B cell (primary cell): ENCODE measurements at regions not wholly inside any gene's neighbourhood (a gene's known extent, or its start where the extent isn't known, plus 50 kb on each side); places are given as distances from the start of the nearest gene placed in this dataset.

Experiments used
- ATAC-seq: fragments of 200-7000 bp; cut with Tn5 transposase; one replicate; pipeline ENCODE4 v1.10.0; 2021; ENCODE audit warnings: low read depth, mild to moderate bottlenecking, moderate number of reproducible peaks, moderate library complexity
- CTCF ChIA-PET: fragments of 350-600 bp; sonication (Branson Sonifier 250); formaldehyde crosslinking; loops from one replicate; lab custom pipeline; 2021; ENCODE audit warnings: antibody characterized with exemption, inconsistent platforms; lab: Charles Lee
- POLR2A ChIA-PET: fragments of 350-600 bp; sonication (Branson Sonifier 250); formaldehyde crosslinking; loops from one replicate; lab custom pipeline; 2021; ENCODE audit warnings: antibody characterized with exemption; lab: Charles Lee
- DNase-seq: peaks from one replicate; pipeline ENCODE4 v3.0.0; 2013
- H2AFZ ChIP-seq: 2 replicates; pipeline ENCODE4 v1.6.1; 2012; ENCODE audit warnings: mild to moderate bottlenecking, low read depth, low read length; ENCODE audit not compliant: insufficient read depth, poor library complexity, severe bottlenecking
- H3K27ac ChIP-seq, 2 donors: 1 replicate in 1 of 2; 2 replicates in 1 of 2; pipeline ENCODE4 v1.5.1; 2012 to 2013; ENCODE audit warnings: low read length in 2 of 2, mild to moderate bottlenecking in 2 of 2, moderate library complexity in 1 of 2
- H3K27me3 ChIP-seq, 4 experiments: fragments of 200-600 bp in 1 of 4; sonication (generic) in 1 of 4; replicated peaks in 1 of 4; 1 replicate in 2 of 4; 2 replicates in 2 of 4; pipeline versions ENCODE4 v1.6.1 to v1.7.0; 2013 to 2016; ENCODE audit warnings: low read length in 3 of 4, mild to moderate bottlenecking in 2 of 4, mixed read lengths in 1 of 4, moderate library complexity in 1 of 4; ENCODE audit not compliant: insufficient read depth in 4 of 4, control insufficient read depth in 3 of 4; ENCODE audit errors: control extremely low read depth in 1 of 4
- H3K36me3 ChIP-seq, 2 experiments: replicated peaks in 1 of 2; 1 replicate in 1 of 2; 2 replicates in 1 of 2; pipeline versions ENCODE4 v1.6.1 to v1.7.1; 2013; ENCODE audit warnings: low read length in 1 of 2; ENCODE audit not compliant: insufficient read depth in 2 of 2, control insufficient read depth in 1 of 2; ENCODE audit errors: control extremely low read depth in 1 of 2, extremely low read depth in 1 of 2
- H3K4me1 ChIP-seq, 2 donors: fragments of 200-600 bp in 1 of 2; sonication (generic) in 1 of 2; 1 replicate in 1 of 2; 2 replicates in 1 of 2; pipeline versions ENCODE4 v1.5.1 to v1.6.1; 2013 to 2017; ENCODE audit warnings: low read length in 2 of 2; ENCODE audit not compliant: control insufficient read depth in 2 of 2, insufficient read depth in 2 of 2
- H3K4me2 ChIP-seq: replicated peaks from 2 replicates; pipeline ENCODE3; 2012; ENCODE audit warnings: mild to moderate bottlenecking, low read depth, low read length; ENCODE audit not compliant: poor library complexity, severe bottlenecking
- H3K4me3 ChIP-seq, 5 experiments: fragments of 200-600 bp in 1 of 5; sonication (generic) in 1 of 5; 1 replicate in 3 of 5; 2 replicates in 2 of 5; pipeline versions ENCODE4 v1.5.1 to v1.7.0; 2011 to 2016; ENCODE audit warnings: low read length in 4 of 5, mild to moderate bottlenecking in 4 of 5, low read depth in 2 of 5, control low read depth in 1 of 5, moderate library complexity in 1 of 5; ENCODE audit not compliant: insufficient read depth in 1 of 5; ENCODE audit errors: control extremely low read depth in 1 of 5, extremely low read depth in 1 of 5
- H3K79me2 ChIP-seq: fragments of 200-600 bp; sonication (generic); one replicate; pipeline ENCODE4 v1.6.0; 2016; ENCODE audit warnings: low read length; ENCODE audit not compliant: control insufficient read depth, insufficient read depth
- H3K9ac ChIP-seq: fragments of 200-600 bp; sonication (generic); 2 replicates; pipeline ENCODE4 v1.6.1; 2017; ENCODE audit warnings: mild to moderate bottlenecking, low read length, moderate library complexity
- H3K9me3 ChIP-seq, 3 donors: one replicate each; pipeline versions ENCODE4 v1.6.1 to v1.7.1; 2013; ENCODE audit warnings: low read length in 2 of 3; ENCODE audit not compliant: control insufficient read depth in 2 of 3, insufficient read depth in 1 of 3; ENCODE audit errors: control extremely low read depth in 1 of 3
- H4K20me1 ChIP-seq: 2 replicates; pipeline ENCODE4 v1.6.0; 2012; ENCODE audit warnings: mild to moderate bottlenecking, low read length; ENCODE audit not compliant: insufficient read depth, control insufficient read depth, poor library complexity, severe bottlenecking
- H3K27ac Mint-ChIP-seq: one replicate; pipeline ENCODE4 v1.8.0; 2021; ENCODE audit warnings: mixed read lengths
- H3K27me3 Mint-ChIP-seq: one replicate; pipeline ENCODE4 v1.8.0; 2021; ENCODE audit warnings: mixed read lengths
- H3K4me1 Mint-ChIP-seq: one replicate; pipeline ENCODE4 v1.8.0; 2021; ENCODE audit warnings: mixed read lengths
- H3K4me3 Mint-ChIP-seq: one replicate; pipeline ENCODE4 v1.8.0; 2021; ENCODE audit warnings: mixed read lengths
- H3K9me3 Mint-ChIP-seq: one replicate; pipeline ENCODE4 v1.8.0; 2022; ENCODE audit warnings: mixed read lengths; ENCODE audit not compliant: insufficient read depth
- EZH2 ChIP-seq: IDR thresholded peaks from 2 replicates; pipeline ENCODE4 v1.6.1; 2012; ENCODE audit warnings: borderline replicate concordance, low read depth, mild to moderate bottlenecking, moderate library complexity, low read length; ENCODE audit not compliant: insufficient read depth, poor library complexity, severe bottlenecking
- WGBS: methylation state at CpG from one replicate; pipeline ENCODE4 v1.1.5; 2013; ENCODE audit warnings: missing lambda C conversion rate; ENCODE audit not compliant: insufficient coverage; 5-methylcytosine and 5-hydroxymethylcytosine counted together
- intact Hi-C: fragments of 100-400 bp; cut with micrococcal nuclease; formaldehyde crosslinking; loops from one replicate; pipeline ENCODE4 v1.10.0; 2022
- TF ChIP-seq, protein P1 (sequence below): fragments of 200-600 bp; IDR thresholded peaks from one replicate; pipeline ENCODE4 v1.8.0; 2022; ENCODE audit warnings: antibody characterized with exemption, mild to moderate bottlenecking

DNA sequence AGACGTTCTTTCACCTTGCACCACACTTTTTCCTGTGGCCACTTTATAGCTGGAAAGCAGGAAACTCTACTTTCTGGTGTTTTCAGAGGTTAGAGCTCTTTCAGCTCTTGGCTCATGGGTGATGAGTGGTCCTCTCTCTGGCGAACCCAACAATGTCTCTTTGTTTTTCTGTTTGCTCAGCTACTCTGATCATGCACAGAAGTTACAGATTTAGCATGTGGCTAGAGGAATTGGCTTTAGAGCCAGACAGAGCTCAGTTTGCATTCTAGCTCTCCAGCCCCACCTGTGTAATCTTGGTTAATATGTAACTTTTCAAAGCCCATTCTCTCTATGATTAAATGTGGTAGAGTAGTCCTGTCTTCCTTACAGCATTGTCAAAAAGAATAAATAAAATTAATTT, 225.2 kb downstream of the HAPSTR1 start:
- POLR2A ChIA-PET: no interaction called here
- Mint-ChIP-seq H3K27me3 (peaks cover 4% of the 10 kb centered on the region), H3K9me3 (peaks cover 3% of the 10 kb centered on the region), H3K27ac (no peak overlapping the region), H3K4me1 (no peaks in the 10 kb centered on the region), H3K4me3 (no peak overlapping the region)
- TF ChIP-seq, protein P1, sequence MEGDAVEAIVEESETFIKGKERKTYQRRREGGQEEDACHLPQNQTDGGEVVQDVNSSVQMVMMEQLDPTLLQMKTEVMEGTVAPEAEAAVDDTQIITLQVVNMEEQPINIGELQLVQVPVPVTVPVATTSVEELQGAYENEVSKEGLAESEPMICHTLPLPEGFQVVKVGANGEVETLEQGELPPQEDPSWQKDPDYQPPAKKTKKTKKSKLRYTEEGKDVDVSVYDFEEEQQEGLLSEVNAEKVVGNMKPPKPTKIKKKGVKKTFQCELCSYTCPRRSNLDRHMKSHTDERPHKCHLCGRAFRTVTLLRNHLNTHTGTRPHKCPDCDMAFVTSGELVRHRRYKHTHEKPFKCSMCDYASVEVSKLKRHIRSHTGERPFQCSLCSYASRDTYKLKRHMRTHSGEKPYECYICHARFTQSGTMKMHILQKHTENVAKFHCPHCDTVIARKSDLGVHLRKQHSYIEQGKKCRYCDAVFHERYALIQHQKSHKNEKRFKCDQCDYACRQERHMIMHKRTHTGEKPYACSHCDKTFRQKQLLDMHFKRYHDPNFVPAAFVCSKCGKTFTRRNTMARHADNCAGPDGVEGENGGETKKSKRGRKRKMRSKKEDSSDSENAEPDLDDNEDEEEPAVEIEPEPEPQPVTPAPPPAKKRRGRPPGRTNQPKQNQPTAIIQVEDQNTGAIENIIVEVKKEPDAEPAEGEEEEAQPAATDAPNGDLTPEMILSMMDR: no peak
- TF ChIP-seq EZH2: no peak
- no peak overlapping the region for H3K4me3 ChIP-seq
- no peaks in the 10 kb centered on the region for H4K20me1 ChIP-seq
- H3K9ac ChIP-seq: no peak overlapping the region
- no peaks in the 10 kb centered on the region for H3K36me3 ChIP-seq
- CTCF ChIA-PET: no interaction called here
- H3K4me1 ChIP-seq: no peaks in the 10 kb centered on the region
- no peak overlapping the region for H3K27ac ChIP-seq
- no peaks in the 10 kb centered on the region for H3K27me3 ChIP-seq
- no CpG with 5 or more reads among the region's 2 CpGs for WGBS
- DNase-seq (no peak), ATAC-seq (no peak)
- no peaks in the 10 kb centered on the region for H3K79me2 ChIP-seq
- H3K4me2 ChIP-seq: no peak overlapping the region
- intact Hi-C loops: no loop called here
- peaks cover 1 to 4% (median 4%) of the 10 kb centered on the region in 3 donors for H3K9me3 ChIP-seq
- H2AFZ ChIP-seq: no peak overlapping the region

DNA sequence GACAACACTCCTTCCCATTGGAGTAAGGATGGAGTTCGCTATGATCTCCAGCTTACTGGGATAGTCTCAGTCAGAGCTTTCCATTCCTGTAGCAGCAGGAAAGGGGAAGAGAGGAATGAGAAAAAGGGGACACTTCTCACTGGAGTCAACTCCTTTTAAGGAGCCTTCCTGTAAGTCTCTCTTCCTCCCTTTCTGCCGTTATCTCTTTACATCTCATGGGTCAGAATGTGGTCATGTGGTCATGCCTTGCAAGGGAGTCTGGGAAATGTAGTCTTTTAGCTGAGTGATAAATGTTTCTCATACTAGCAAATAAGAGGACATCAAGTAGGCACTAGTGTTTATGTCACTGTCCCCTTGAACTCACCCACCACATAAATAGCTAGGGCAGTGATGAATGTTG, 227.3 kb downstream of the HAPSTR1 start:
- Mint-ChIP-seq H3K4me3 (no peak overlapping the region), H3K27me3 (peaks cover 4% of the 10 kb centered on the region), H3K27ac (no peak overlapping the region), H3K4me1 (no peaks in the 10 kb centered on the region), H3K9me3 (peaks cover 3% of the 10 kb centered on the region)
- intact Hi-C loops: no loop called here
- H3K9ac ChIP-seq: no peak overlapping the region
- no CpG with 5 or more reads among the region's 2 CpGs for WGBS
- peaks cover 2 to 4% (median 3%) of the 10 kb centered on the region in 3 donors for H3K9me3 ChIP-seq
- no peak for ATAC-seq
- H3K27ac ChIP-seq: no peak overlapping the region
- H3K79me2 ChIP-seq: no peaks in the 10 kb centered on the region
- DNase-seq: no peak
- H3K36me3 ChIP-seq: no peaks in the 10 kb centered on the region
- no peaks in the 10 kb centered on the region for H3K4me1 ChIP-seq
- no peaks in the 10 kb centered on the region for H3K27me3 ChIP-seq
- no peak overlapping the region for H2AFZ ChIP-seq
- no peaks in the 10 kb centered on the region for H4K20me1 ChIP-seq
- no peak overlapping the region for H3K4me3 ChIP-seq
- no peak overlapping the region for H3K4me2 ChIP-seq
- CTCF ChIA-PET: no interaction called here
- POLR2A ChIA-PET: interaction anchor here (0.6 kb wide), 1 partner anchor 192 kb away, joined by 5 read pairs; no protein-coding TSS in a partner anchor
- no peak for TF ChIP-seq EZH2
- TF ChIP-seq, protein P1: no peak
